GM23338 (cell line): ENCODE measurements at regions not wholly inside any gene's neighbourhood (a gene's known extent, or its start where the extent isn't known, plus 50 kb on each side); places are given as distances from the start of the nearest gene placed in this dataset.

ENCODE experiments used
- ATAC-seq: fragments of 200-7000 bp; cut with Tn5 transposase; 3 replicates; pipeline ENCODE4 v1.9.1; 2020
- DNase-seq: peaks from one replicate; pipeline ENCODE4 v3.0.0-alpha.2; 2015; ENCODE audit warnings: low spot score
- H2AFZ ChIP-seq: fragments of 200-600 bp; sonication (generic); 2 replicates; pipeline ENCODE4 v1.8.0; 2016; ENCODE audit warnings: antibody characterized with exemption, mild to moderate bottlenecking, moderate library complexity
- H3F3A ChIP-seq: fragments of 200-600 bp; sonication (generic); replicated peaks from 2 replicates; pipeline ENCODE4 v1.8.0; 2017; ENCODE audit warnings: antibody characterized with exemption, mixed run types, low read depth
- H3K27ac ChIP-seq: fragments of 200-600 bp; sonication (generic); 2 replicates; pipeline ENCODE4 v1.6.1; 2016; ENCODE audit warnings: low read depth
- H3K27me3 ChIP-seq: fragments of 200-600 bp; sonication (generic); 2 replicates; pipeline ENCODE4 v1.8.0; 2016; ENCODE audit warnings: mild to moderate bottlenecking, mixed run types, moderate library complexity; ENCODE audit not compliant: insufficient read depth
- H3K36me3 ChIP-seq: fragments of 200-600 bp; sonication (generic); 2 replicates; pipeline ENCODE4 v1.8.0; 2016; ENCODE audit warnings: mild to moderate bottlenecking; ENCODE audit not compliant: insufficient read depth
- H3K4me1 ChIP-seq: fragments of 200-600 bp; sonication (generic); 2 replicates; pipeline ENCODE4 v1.8.0; 2016; ENCODE audit warnings: mild to moderate bottlenecking, moderate library complexity; ENCODE audit not compliant: insufficient read depth
- H3K4me2 ChIP-seq: fragments of 200-600 bp; sonication (generic); 2 replicates; pipeline ENCODE4 v1.7.1; 2017; ENCODE audit warnings: mixed run types
- H3K4me3 ChIP-seq: fragments of 200-600 bp; sonication (generic); 2 replicates; pipeline ENCODE4 v1.6.1; 2016; ENCODE audit warnings: mixed run types
- H3K79me2 ChIP-seq: fragments of 200-600 bp; sonication (generic); replicated peaks from 2 replicates; pipeline ENCODE4 v1.8.0; 2017; ENCODE audit warnings: mild to moderate bottlenecking; ENCODE audit not compliant: insufficient read depth
- H3K9me2 ChIP-seq: fragments of 200-600 bp; sonication (generic); 2 replicates; pipeline ENCODE4 v1.8.0; 2017; ENCODE audit not compliant: insufficient read depth
- H4K20me1 ChIP-seq: fragments of 200-600 bp; sonication (generic); replicated peaks from 2 replicates; pipeline ENCODE4 v1.8.0; 2017; ENCODE audit warnings: mild to moderate bottlenecking; ENCODE audit not compliant: insufficient read depth
- H3K27ac Mint-ChIP-seq: 2 replicates; pipeline ENCODE4 v1.8.0; 2020; ENCODE audit warnings: inconsistent platforms, mild to moderate bottlenecking, moderate library complexity, mixed read lengths
- H3K27me3 Mint-ChIP-seq: 3 replicates; pipeline ENCODE4 v1.8.0; 2022; ENCODE audit warnings: low read depth, mild to moderate bottlenecking, moderate library complexity, mixed read lengths, inconsistent platforms; ENCODE audit not compliant: insufficient read depth, poor library complexity
- H3K36me3 Mint-ChIP-seq: 3 replicates; pipeline ENCODE4 v1.8.0; 2021; ENCODE audit warnings: low read depth, mild to moderate bottlenecking, inconsistent platforms, moderate library complexity, mixed read lengths
- H3K4me1 Mint-ChIP-seq: 3 replicates; pipeline ENCODE4 v1.8.0; 2020; ENCODE audit warnings: mild to moderate bottlenecking, inconsistent platforms, mixed read lengths
- H3K4me3 Mint-ChIP-seq: 3 replicates; pipeline ENCODE4 v1.8.0; 2021; ENCODE audit warnings: moderate library complexity, mild to moderate bottlenecking, inconsistent platforms, mixed read lengths
- H3K9me3 Mint-ChIP-seq: 3 replicates; pipeline ENCODE4 v1.8.0; 2020; ENCODE audit warnings: moderate library complexity, mild to moderate bottlenecking, inconsistent platforms, mixed read lengths
- CREB1 ChIP-seq: fragments of 250-450 bp; sonication (Bioruptor Pico); IDR thresholded peaks from 2 replicates; pipeline ENCODE4 v1.5.0; 2020; ENCODE audit warnings: low read depth, mild to moderate bottlenecking, moderate library complexity
- EZH2 ChIP-seq: fragments of 200-600 bp; sonication (generic); IDR thresholded peaks from one replicate; pipeline ENCODE4 v1.8.0; 2017; ENCODE audit warnings: antibody characterized with exemption, mild to moderate bottlenecking, low read depth; ENCODE audit not compliant: unreplicated experiment
- EZH2phosphoT487 ChIP-seq: fragments of 200-600 bp; sonication (generic); IDR thresholded peaks from one replicate; pipeline ENCODE4 v1.8.1; 2018; ENCODE audit warnings: antibody characterized with exemption; ENCODE audit not compliant: unreplicated experiment
- JUNB ChIP-seq: IDR thresholded peaks from one replicate; pipeline ENCODE4 v1.6.1; 2016; ENCODE audit warnings: antibody characterized with exemption; ENCODE audit not compliant: unreplicated experiment
- ZNF331 ChIP-seq: fragments of 250-450 bp; sonication (Bioruptor Pico); IDR thresholded peaks from 2 replicates; pipeline ENCODE4 v1.5.0; 2020; ENCODE audit warnings: low read depth, mild to moderate bottlenecking, moderate library complexity
- TF ChIP-seq, protein P1 (sequence below): IDR thresholded peaks from 2 replicates; pipeline ENCODE4 v1.6.1; 2016; ENCODE audit warnings: antibody characterized with exemption
- TF ChIP-seq, protein P2 (sequence below): fragments of 250-450 bp; sonication (Bioruptor Pico); IDR thresholded peaks from 2 replicates; pipeline ENCODE4 v1.5.0; 2020; ENCODE audit warnings: mild to moderate bottlenecking, moderate library complexity
- TF ChIP-seq, protein P3 (sequence below), 2 experiments: fragments of 200-600 bp in 1 of 2; sonication (generic) in 1 of 2; conservative IDR thresholded peaks; 2 replicates each; pipeline versions ENCODE4 v1.5.1 to v1.6.1; 2016 to 2017; ENCODE audit warnings: antibody characterized with exemption in 2 of 2, low read depth in 2 of 2, mild to moderate bottlenecking in 2 of 2, moderate library complexity in 1 of 2

DNA sequence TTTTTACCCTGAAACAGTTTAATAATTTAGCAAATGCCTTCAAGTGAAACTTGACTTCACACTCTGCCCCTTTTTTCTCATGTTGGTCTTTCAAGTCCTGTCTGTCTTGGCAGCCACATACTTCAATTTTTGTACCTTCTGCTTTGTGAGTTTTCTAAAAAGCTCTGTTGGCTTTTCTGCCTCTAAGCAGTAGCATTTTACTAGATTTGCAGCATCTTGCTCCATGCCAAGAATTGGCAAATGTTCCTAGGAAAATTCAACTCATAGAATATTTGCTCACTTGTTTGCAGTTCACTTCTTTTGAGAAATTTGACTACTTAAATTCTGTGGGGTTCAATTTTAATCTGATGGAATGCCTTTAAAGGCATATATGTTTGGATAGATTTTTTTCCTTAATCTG lies 59.2 kb downstream of the FAM47A start:
- H3K79me2 ChIP-seq, result no peaks in the 10 kb centered on the region
- no peaks in the 10 kb centered on the region for H3K27me3 ChIP-seq
- DNase-seq (no peak), ATAC-seq (no peak)
- H3K9me3 Mint-ChIP-seq, result no peaks in the 10 kb centered on the region
- no peaks in the 10 kb centered on the region for H3K9me2 ChIP-seq
- H3F3A ChIP-seq, result no peaks in the 10 kb centered on the region
- H3K4me3 ChIP-seq, result no peak overlapping the region
- no peak overlapping the region for H3K27ac Mint-ChIP-seq
- H3K4me3 Mint-ChIP-seq, result no peak overlapping the region
- no peak for TF ChIP-seq EZH2phosphoT487
- TF ChIP-seq CREB1 (CRISPR knock-in tag), result no peak
- TF ChIP-seq, protein P1, sequence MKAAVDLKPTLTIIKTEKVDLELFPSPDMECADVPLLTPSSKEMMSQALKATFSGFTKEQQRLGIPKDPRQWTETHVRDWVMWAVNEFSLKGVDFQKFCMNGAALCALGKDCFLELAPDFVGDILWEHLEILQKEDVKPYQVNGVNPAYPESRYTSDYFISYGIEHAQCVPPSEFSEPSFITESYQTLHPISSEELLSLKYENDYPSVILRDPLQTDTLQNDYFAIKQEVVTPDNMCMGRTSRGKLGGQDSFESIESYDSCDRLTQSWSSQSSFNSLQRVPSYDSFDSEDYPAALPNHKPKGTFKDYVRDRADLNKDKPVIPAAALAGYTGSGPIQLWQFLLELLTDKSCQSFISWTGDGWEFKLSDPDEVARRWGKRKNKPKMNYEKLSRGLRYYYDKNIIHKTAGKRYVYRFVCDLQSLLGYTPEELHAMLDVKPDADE, result no peak
- TF ChIP-seq JUNB, result no peak
- TF ChIP-seq ZNF331 (CRISPR knock-in tag), result no peak
- TF ChIP-seq, protein P2, sequence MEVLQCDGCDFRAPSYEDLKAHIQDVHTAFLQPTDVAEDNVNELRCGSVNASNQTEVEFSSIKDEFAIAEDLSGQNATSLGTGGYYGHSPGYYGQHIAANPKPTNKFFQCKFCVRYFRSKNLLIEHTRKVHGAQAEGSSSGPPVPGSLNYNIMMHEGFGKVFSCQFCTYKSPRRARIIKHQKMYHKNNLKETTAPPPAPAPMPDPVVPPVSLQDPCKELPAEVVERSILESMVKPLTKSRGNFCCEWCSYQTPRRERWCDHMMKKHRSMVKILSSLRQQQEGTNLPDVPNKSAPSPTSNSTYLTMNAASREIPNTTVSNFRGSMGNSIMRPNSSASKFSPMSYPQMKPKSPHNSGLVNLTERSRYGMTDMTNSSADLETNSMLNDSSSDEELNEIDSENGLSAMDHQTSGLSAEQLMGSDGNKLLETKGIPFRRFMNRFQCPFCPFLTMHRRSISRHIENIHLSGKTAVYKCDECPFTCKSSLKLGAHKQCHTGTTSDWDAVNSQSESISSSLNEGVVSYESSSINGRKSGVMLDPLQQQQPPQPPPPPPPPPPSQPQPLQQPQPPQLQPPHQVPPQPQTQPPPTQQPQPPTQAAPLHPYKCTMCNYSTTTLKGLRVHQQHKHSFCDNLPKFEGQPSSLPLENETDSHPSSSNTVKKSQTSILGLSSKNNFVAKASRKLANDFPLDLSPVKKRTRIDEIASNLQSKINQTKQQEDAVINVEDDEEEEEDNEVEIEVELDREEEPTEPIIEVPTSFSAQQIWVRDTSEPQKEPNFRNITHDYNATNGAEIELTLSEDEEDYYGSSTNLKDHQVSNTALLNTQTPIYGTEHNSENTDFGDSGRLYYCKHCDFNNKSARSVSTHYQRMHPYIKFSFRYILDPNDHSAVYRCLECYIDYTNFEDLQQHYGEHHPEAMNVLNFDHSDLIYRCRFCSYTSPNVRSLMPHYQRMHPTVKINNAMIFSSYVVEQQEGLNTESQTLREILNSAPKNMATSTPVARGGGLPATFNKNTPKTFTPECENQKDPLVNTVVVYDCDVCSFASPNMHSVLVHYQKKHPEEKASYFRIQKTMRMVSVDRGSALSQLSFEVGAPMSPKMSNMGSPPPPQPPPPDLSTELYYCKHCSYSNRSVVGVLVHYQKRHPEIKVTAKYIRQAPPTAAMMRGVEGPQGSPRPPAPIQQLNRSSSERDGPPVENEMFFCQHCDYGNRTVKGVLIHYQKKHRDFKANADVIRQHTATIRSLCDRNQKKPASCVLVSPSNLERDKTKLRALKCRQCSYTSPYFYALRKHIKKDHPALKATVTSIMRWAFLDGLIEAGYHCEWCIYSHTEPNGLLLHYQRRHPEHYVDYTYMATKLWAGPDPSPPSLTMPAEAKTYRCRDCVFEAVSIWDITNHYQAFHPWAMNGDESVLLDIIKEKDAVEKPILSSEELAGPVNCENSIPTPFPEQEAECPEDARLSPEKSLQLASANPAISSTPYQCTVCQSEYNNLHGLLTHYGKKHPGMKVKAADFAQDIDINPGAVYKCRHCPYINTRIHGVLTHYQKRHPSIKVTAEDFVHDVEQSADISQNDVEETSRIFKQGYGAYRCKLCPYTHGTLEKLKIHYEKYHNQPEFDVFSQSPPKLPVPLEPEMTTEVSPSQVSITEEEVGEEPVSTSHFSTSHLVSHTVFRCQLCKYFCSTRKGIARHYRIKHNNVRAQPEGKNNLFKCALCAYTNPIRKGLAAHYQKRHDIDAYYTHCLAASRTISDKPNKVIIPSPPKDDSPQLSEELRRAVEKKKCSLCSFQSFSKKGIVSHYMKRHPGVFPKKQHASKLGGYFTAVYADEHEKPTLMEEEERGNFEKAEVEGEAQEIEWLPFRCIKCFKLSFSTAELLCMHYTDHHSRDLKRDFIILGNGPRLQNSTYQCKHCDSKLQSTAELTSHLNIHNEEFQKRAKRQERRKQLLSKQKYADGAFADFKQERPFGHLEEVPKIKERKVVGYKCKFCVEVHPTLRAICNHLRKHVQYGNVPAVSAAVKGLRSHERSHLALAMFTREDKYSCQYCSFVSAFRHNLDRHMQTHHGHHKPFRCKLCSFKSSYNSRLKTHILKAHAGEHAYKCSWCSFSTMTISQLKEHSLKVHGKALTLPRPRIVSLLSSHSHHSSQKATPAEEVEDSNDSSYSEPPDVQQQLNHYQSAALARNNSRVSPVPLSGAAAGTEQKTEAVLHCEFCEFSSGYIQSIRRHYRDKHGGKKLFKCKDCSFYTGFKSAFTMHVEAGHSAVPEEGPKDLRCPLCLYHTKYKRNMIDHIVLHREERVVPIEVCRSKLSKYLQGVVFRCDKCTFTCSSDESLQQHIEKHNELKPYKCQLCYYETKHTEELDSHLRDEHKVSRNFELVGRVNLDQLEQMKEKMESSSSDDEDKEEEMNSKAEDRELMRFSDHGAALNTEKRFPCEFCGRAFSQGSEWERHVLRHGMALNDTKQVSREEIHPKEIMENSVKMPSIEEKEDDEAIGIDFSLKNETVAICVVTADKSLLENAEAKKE (CRISPR knock-in tag), result no peak
- TF ChIP-seq EZH2, result no peak
- TF ChIP-seq, protein P3, sequence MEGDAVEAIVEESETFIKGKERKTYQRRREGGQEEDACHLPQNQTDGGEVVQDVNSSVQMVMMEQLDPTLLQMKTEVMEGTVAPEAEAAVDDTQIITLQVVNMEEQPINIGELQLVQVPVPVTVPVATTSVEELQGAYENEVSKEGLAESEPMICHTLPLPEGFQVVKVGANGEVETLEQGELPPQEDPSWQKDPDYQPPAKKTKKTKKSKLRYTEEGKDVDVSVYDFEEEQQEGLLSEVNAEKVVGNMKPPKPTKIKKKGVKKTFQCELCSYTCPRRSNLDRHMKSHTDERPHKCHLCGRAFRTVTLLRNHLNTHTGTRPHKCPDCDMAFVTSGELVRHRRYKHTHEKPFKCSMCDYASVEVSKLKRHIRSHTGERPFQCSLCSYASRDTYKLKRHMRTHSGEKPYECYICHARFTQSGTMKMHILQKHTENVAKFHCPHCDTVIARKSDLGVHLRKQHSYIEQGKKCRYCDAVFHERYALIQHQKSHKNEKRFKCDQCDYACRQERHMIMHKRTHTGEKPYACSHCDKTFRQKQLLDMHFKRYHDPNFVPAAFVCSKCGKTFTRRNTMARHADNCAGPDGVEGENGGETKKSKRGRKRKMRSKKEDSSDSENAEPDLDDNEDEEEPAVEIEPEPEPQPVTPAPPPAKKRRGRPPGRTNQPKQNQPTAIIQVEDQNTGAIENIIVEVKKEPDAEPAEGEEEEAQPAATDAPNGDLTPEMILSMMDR (conservative IDR thresholded peaks at IDR 0.05; ENCODE audit: low read depth in 2 of 2), result no peak
- no peak overlapping the region for H2AFZ ChIP-seq
- no peak overlapping the region for H3K4me2 ChIP-seq
- H3K27me3 Mint-ChIP-seq, result no peaks in the 10 kb centered on the region
- H4K20me1 ChIP-seq, result no peaks in the 10 kb centered on the region
- no peak overlapping the region for H3K27ac ChIP-seq
- no peaks in the 10 kb centered on the region for H3K36me3 Mint-ChIP-seq
- no peaks in the 10 kb centered on the region for H3K36me3 ChIP-seq
- no peaks in the 10 kb centered on the region for H3K4me1 Mint-ChIP-seq
- no peaks in the 10 kb centered on the region for H3K4me1 ChIP-seq
